ENCODE measurements at regions not wholly inside any gene's neighbourhood (a gene's known extent, or its start where the extent isn't known, plus 50 kb on each side); places are given as distances from the start of the nearest gene placed in this dataset.

DNA sequence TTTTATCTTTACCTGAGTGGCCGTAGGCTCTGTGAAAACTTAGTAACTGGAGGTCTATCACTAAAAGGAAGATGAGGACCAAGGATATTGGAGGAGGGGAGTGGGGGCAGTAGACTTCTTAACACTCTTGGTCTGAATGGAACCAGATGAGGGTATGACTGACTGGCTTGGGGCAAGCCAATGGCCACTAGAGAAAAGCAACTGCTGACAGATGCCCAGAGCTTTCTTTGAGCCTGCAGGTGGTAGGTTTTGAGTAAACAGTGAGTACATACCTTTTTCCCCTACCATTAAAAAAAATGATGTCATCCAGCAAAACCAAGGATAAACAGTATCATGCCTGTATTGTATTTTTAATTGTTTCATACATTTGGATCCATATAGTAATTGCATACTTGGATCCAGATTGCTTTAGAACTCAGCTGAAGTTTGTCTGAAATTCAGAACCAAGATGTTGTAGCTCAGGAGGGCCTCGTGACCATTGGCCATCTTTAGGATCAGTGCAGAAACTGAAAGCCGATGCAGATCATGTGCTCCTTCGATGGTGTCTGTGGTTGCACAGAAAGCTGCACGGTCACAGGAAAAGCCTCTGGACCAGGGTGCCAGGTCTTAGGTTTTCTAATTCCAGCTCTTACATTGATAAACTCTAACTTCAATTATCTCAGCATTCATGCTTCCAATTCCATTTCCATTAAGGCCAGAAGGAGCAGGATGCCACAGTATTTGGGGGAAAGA is 131.0 kb downstream of the PDGFRA start:
- DNase-seq (ENCODE audit: low spot score): no peak

- DNase-seq (ENCODE audit: low spot score): no peak
Measured at GRCh38 chr4:54363037-54363436, 133.9 kb downstream of the PDGFRA start.

DNA sequence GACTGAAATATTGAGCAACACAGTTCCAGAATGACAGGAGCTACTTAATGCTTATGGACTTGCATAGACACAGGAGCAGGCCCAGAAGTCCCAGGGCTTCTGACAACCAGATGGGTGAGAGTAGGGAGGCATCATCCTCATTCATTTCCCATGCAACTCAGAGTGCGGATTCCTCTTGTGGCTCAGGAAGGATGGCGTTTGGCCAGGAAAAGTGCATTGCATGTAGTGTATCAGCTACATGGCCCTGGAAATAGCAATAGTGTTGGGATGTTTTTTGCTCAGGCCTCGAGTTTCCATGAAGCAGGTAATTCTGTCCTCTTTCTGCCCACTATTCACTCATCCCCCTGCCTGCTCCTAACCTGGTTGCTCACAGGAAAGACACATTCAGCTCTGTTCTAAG is 136.6 kb downstream of the PDGFRA start:
- no peak for DNase-seq (ENCODE audit: low spot score)

GRCh38 chr4:54367059-54367458 is 138.0 kb downstream of the PDGFRA start:
- no peak for DNase-seq (ENCODE audit: low spot score)

GRCh38 chr4:54368281-54369265 is 139.5 kb downstream of the PDGFRA start:
- DNase-seq (ENCODE audit: low spot score): no peak

DNA sequence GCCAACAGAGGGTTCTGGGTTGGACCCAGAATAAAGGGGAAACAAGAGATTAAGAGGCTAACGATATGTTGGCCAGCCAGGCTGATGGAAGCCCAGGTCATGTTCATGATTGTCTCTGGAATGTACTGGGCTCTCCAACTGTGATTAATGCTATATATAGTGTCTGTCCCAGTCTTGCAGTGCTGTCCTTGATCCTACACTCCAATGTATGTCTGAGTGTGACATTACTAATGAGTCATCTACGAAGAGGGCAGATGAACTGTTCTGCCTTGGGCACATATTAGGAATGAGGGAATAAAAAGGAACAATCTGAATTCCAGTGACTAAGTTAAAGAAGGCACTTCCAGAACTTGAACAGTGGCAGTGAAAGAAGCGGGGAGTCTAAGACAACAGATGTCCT is 142.1 kb downstream of the PDGFRA start:
- DNase-seq (ENCODE audit: low spot score): no peak

- no peak for DNase-seq (ENCODE audit: low spot score)
Measured at GRCh38 chr4:54372951-54373350, 143.9 kb downstream of the PDGFRA start.

GRCh38 chr4:54373718-54374210 is 144.7 kb downstream of the PDGFRA start:
- DNase-seq (ENCODE audit: low spot score): no peak

DNA sequence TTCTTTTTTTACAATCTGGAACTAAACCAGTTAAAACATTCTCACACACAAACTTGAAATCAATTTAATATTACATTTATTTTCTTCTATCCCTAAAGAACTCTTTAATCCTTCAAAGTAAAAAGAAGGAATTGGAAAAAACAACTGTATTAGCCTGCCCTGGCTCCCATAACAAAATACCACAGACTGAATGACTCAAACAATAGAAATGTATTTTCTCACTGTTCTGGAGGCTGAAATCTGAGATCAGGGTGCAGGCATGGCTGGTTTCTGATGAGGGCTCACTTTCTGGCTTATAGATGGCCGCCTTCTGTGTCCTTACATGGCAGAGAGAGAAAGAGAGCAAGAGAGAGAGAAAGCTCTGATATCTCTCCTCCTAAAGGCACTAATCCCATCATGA is 149.4 kb downstream of the PDGFRA start:
- no peak for DNase-seq (ENCODE audit: low spot score)

DNA sequence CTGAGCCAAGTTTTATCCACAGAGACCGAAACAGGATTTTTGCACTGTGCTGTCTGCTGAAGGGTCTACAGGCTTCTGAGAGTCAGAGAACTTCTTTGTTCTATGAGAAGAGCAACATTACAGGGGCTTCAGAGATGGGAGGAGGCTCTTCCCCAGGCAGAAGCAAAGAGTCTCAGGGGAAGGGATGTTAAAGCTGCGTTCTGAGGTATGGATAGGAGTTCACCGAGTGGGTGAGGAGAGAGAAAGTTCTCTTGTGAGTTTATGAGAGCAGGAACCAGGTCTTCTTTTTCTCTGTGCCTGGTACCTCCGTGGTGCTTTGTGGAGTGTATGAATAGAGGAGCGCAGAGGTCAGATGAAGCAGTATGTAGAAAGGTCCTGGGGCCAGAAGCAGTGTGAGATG is 155.1 kb downstream of the PDGFRA start:
- no peak for DNase-seq (ENCODE audit: low spot score)

GRCh38 chr4:54384563-54384962 is 155.5 kb downstream of the PDGFRA start:
- peak; percentile 37 for DNase-seq (ENCODE audit: low spot score)

- no peak for DNase-seq (ENCODE audit: low spot score)
Measured at GRCh38 chr4:54386042-54386669, 157.1 kb downstream of the PDGFRA start.

- no peak for DNase-seq (ENCODE audit: low spot score)
Measured at GRCh38 chr4:54386693-54387092, 157.6 kb downstream of the PDGFRA start.

DNA sequence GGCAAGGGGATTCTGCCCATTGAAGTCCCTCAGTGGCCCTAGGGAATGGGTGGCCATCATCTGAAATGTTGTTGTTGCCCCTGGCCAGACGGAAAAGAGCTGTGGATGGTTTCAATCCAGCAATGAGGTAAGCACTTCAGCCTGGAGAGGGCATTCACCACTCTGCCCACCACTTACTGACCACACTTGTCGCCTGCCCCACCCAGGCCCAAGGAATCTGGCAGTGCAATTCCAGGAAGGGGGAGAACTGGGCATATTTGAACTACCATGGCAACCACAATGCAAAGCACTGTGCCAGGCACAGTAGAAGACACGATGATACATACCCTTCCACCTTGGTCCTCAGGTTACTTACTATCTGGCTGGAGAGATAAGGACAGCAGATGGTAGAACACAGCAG is 161.6 kb downstream of the PDGFRA start:
- DNase-seq (ENCODE audit: low spot score): no peak

DNA sequence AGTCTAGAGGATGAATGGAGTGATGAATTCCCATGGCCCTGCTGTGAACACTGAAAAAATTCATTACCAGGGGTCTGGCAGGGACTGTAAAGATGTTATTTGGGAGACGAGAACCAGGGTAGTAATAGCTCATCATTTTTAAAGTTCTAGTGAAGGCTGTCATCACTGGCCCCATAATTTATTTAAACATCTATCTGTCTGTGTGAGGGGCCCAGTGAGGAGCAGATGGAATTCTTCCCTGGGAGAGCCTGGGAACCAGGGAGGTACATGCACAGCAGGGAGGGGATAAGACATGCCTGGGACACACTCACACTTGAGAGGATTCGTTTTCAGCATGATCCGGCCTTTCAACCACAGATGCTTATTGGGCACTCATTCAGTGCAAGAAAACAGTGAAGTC is 162.0 kb downstream of the PDGFRA start:
- no peak for DNase-seq (ENCODE audit: low spot score)

DNA sequence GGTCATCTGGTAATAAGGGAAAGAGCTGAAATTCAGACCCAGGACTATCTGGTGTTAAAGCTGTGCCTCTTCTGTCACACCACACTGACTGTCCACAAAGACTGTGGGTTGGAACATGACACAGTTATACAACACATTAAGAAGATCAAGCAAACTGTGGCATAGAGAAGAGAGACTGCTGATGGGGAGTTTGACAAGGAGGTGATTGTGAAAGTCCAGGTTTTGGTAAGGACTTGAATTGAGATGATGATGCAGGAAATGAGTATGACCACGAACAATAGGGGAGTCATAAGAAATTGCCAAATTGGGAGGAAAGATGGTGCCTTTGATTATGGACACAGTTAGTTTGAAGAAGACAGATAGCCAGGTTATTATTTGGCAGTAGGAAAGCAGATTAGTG is 163.4 kb downstream of the PDGFRA start:
- no peak for DNase-seq (ENCODE audit: low spot score)

GRCh38 chr4:54393243-54393642 is 164.2 kb downstream of the PDGFRA start:
- no peak for DNase-seq (ENCODE audit: low spot score)

DNA sequence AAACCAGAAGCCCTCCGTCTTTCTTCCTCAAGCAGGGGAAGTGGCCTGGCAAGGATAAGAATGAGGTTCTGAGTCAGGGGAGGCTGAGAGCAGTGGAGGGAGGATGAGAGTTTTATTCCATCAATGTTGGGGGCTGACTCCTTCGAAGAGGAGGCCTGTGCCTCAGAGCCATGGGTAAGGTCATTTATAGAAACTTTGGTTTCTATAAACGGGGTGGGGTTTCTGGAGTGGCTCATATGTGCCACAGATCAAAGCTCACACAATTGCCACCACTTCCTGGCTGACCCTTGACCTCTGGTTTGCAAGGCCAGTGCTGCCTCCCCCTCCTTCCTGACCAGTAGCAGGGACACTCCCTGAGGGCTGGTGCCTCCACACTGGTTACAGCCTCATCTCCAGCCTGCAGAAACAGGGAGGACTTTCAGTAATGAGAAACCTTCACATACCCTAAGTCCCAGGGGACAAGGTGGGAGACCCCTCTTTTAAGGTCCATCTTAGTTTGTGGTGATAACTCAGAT is 166.0 kb downstream of the PDGFRA start:
- DNase-seq (ENCODE audit: low spot score): no peak

GRCh38 chr4:54400188-54400587 is 171.1 kb downstream of the PDGFRA start:
- DNase-seq (ENCODE audit: low spot score): no peak

- DNase-seq (ENCODE audit: low spot score): no peak
Measured at GRCh38 chr4:54400802-54401201, 171.7 kb downstream of the PDGFRA start.

- DNase-seq (ENCODE audit: low spot score): no peak
Measured at GRCh38 chr4:54402880-54403480, 173.9 kb downstream of the PDGFRA start.

All from HT-29 (cell line).